WTC11 (cell line): ENCODE measurements at regions not wholly inside any gene's neighbourhood (a gene's known extent, or its start where the extent isn't known, plus 50 kb on each side); places are given as distances from the start of the nearest gene placed in this dataset.

ENCODE experiments used
- CREB1 ChIP-seq: sonication (generic); formaldehyde crosslinking; IDR thresholded peaks from 2 replicates; pipeline ENCODE4 v1.8.0; 2023; ENCODE audit warnings: mild to moderate bottlenecking, missing genetic modification reagents
- CTCF ChIP-seq: fragments of 200-600 bp; IDR thresholded peaks from 2 replicates; pipeline ENCODE4 v1.8.0; 2022; ENCODE audit warnings: antibody characterized with exemption
- E2F1 ChIP-seq: sonication (generic); formaldehyde crosslinking; IDR thresholded peaks from 2 replicates; pipeline ENCODE4 v1.8.0; 2022; ENCODE audit warnings: mild to moderate bottlenecking, missing genetic modification reagents
- FOXJ3 ChIP-seq: sonication (generic); formaldehyde crosslinking; IDR thresholded peaks from 2 replicates; pipeline ENCODE4 v1.9.0; 2021; ENCODE audit warnings: missing genetic modification reagents, mild to moderate bottlenecking, borderline replicate concordance
- GRHL2 ChIP-seq: fragments of 250-450 bp; sonication (Bioruptor Pico); IDR thresholded peaks from 2 replicates; pipeline ENCODE4 v1.8.0; 2022; ENCODE audit warnings: mild to moderate bottlenecking, moderate library complexity; ENCODE audit not compliant: insufficient replicate concordance, severe bottlenecking
- HMGXB4 ChIP-seq: sonication (generic); formaldehyde crosslinking; IDR thresholded peaks from 2 replicates; pipeline ENCODE4 v1.8.1; 2023; ENCODE audit warnings: mild to moderate bottlenecking, moderate library complexity, missing genetic modification reagents
- JUN ChIP-seq: sonication (generic); formaldehyde crosslinking; IDR thresholded peaks from 2 replicates; pipeline ENCODE4 v1.8.0; 2023; ENCODE audit warnings: mild to moderate bottlenecking, missing genetic modification reagents
- MAX ChIP-seq: sonication (generic); formaldehyde crosslinking; IDR thresholded peaks from 2 replicates; pipeline ENCODE4 v1.8.0; 2022; ENCODE audit warnings: mild to moderate bottlenecking, missing genetic modification reagents
- ZBTB21 ChIP-seq: sonication (generic); formaldehyde crosslinking; IDR thresholded peaks from 2 replicates; pipeline ENCODE4 v1.8.1; 2023; ENCODE audit warnings: mild to moderate bottlenecking, missing genetic modification reagents, borderline replicate concordance
- TF ChIP-seq, protein P1 (sequence below): sonication (generic); formaldehyde crosslinking; IDR thresholded peaks from 2 replicates; pipeline ENCODE4 v1.8.0; 2022; ENCODE audit warnings: missing genetic modification reagents

DNA sequence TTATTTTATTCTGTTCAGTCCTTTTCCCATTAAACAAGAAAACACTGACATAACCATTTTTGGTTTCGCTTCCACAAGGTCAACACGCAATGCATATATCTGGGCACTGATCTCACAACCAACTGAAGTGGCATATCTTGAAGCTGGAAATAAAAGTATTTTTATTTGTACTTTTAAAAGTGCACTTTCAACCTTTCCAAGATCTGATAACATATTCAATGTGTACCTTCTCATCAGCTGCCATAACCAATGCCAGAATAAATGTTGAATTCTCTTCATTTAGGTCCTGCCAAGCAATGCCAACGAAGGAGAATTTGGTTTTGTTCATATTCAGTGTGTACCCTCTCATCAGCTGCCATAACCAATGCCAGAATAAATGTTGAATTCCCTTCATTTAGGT lies 148.9 kb upstream of the CEP126 start:
- TF ChIP-seq JUN (CRISPR knock-in tag) (no peak), CTCF (no peak), MAX (CRISPR knock-in tag) (no peak), ZBTB21 (CRISPR knock-in tag) (no peak), CREB1 (no peak), E2F1 (CRISPR knock-in tag) (no peak), HMGXB4 (CRISPR knock-in tag) (no peak), GRHL2 (CRISPR knock-in tag) (no peak), FOXJ3 (CRISPR knock-in tag) (no peak)
- TF ChIP-seq, protein P1, sequence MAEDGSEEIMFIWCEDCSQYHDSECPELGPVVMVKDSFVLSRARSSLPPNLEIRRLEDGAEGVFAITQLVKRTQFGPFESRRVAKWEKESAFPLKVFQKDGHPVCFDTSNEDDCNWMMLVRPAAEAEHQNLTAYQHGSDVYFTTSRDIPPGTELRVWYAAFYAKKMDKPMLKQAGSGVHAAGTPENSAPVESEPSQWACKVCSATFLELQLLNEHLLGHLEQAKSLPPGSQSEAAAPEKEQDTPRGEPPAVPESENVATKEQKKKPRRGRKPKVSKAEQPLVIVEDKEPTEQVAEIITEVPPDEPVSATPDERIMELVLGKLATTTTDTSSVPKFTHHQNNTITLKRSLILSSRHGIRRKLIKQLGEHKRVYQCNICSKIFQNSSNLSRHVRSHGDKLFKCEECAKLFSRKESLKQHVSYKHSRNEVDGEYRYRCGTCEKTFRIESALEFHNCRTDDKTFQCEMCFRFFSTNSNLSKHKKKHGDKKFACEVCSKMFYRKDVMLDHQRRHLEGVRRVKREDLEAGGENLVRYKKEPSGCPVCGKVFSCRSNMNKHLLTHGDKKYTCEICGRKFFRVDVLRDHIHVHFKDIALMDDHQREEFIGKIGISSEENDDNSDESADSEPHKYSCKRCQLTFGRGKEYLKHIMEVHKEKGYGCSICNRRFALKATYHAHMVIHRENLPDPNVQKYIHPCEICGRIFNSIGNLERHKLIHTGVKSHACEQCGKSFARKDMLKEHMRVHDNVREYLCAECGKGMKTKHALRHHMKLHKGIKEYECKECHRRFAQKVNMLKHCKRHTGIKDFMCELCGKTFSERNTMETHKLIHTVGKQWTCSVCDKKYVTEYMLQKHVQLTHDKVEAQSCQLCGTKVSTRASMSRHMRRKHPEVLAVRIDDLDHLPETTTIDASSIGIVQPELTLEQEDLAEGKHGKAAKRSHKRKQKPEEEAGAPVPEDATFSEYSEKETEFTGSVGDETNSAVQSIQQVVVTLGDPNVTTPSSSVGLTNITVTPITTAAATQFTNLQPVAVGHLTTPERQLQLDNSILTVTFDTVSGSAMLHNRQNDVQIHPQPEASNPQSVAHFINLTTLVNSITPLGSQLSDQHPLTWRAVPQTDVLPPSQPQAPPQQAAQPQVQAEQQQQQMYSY (CRISPR knock-in tag), result no peak
